GM12878 (cell line): ENCODE measurements at regions not wholly inside any gene's neighbourhood (a gene's known extent, or its start where the extent isn't known, plus 50 kb on each side); places are given as distances from the start of the nearest gene placed in this dataset.

Source experiments
- ATAC-seq: fragments of 200-7000 bp; cut with Tn5 transposase; 3 replicates; pipeline ENCODE4 v1.9.1; 2020; ENCODE audit warnings: mild to moderate bottlenecking, moderate library complexity
- BruUV-seq: library from RNA; stranded (reverse); fragments of 400-500 nt; replicated peaks from 2 replicates; lab custom pipeline; 2021; lab: Mats Ljungman, UMichigan
- CTCF ChIA-PET: fragments of 300-600 bp; sonication (Branson Sonifier 250); formaldehyde crosslinking; extraction: SDS; loops from one replicate; lab custom pipeline; 2021; ENCODE audit warnings: inconsistent platforms; lab: Yijun Ruan, JAX
- POLR2A ChIA-PET: fragments of 350-600 bp; formaldehyde crosslinking; extraction: SDS; loops from one replicate; lab custom pipeline; 2021; ENCODE audit warnings: inconsistent platforms; lab: Charles Lee
- RAD21 ChIA-PET: fragments of 300-600 bp; sonication (Branson Sonifier 250); formaldehyde crosslinking; loops from one replicate; lab custom pipeline; 2023; ENCODE audit warnings: antibody characterized with exemption; ENCODE audit not compliant: unreplicated experiment; lab: Charles Lee
- SMC1A ChIA-PET: fragments of 300-600 bp; sonication (Branson Sonifier 250); formaldehyde crosslinking; loops from one replicate; lab custom pipeline; 2023; ENCODE audit not compliant: unreplicated experiment, uncharacterized antibody; lab: Charles Lee
- DNase-seq: peaks from one replicate; pipeline ENCODE4 v3.0.0-alpha.2; 2011; ENCODE audit warnings: low read depth, low spot score
- FAIRE-seq: peaks from 3 replicates; lab custom pipeline; 2011; peaks lifted over from hg19 to GRCh38; lab: Jason Lieb, UNC
- H2AFZ ChIP-seq: 2 replicates; pipeline ENCODE4 v1.6.0; 2011; ENCODE audit warnings: low read depth, low read length, control low read depth; ENCODE audit not compliant: control insufficient read depth
- H3K27ac ChIP-seq: 2 replicates; pipeline ENCODE4 v1.5.1; 2011; ENCODE audit warnings: control low read depth; ENCODE audit not compliant: control insufficient read depth, insufficient read depth
- H3K27me3 ChIP-seq, 2 experiments: replicated peaks in 1 of 2; 2 replicates each; pipeline versions ENCODE4 v1.6.0 to v1.6.1; 2011; ENCODE audit warnings: low read length in 1 of 2; ENCODE audit not compliant: control insufficient read depth in 2 of 2, insufficient read depth in 2 of 2
- H3K36me3 ChIP-seq, 2 experiments: 2 replicates each; pipeline ENCODE4 v1.5.1; 2011; ENCODE audit warnings: low read length in 1 of 2; ENCODE audit not compliant: control insufficient read depth in 2 of 2, insufficient read depth in 2 of 2
- H3K4me1 ChIP-seq: 2 replicates; pipeline ENCODE4 v1.6.1; 2011; ENCODE audit warnings: mild to moderate bottlenecking, low read length, moderate library complexity, mixed read lengths; ENCODE audit not compliant: control insufficient read depth, insufficient read depth
- H3K4me2 ChIP-seq: 2 replicates; pipeline ENCODE4 v1.6.0; 2011; ENCODE audit warnings: control low read depth; ENCODE audit not compliant: control insufficient read depth, insufficient read depth
- H3K4me3 ChIP-seq: fragments of 200-600 bp; sonication (generic); 2 replicates; pipeline ENCODE4 v1.5.1; 2016
- H3K79me2 ChIP-seq: 2 replicates; pipeline ENCODE4 v1.6.0; 2011; ENCODE audit warnings: low read length; ENCODE audit not compliant: control insufficient read depth, insufficient read depth
- H3K9ac ChIP-seq: 2 replicates; pipeline ENCODE4 v1.8.0; 2011; ENCODE audit warnings: low read length, control low read depth, mixed read lengths; ENCODE audit not compliant: control insufficient read depth, insufficient read depth
- H3K9me3 ChIP-seq: replicated peaks from 3 replicates; pipeline ENCODE4 v1.5.1; 2011; ENCODE audit warnings: mild to moderate bottlenecking, low read length; ENCODE audit not compliant: control insufficient read depth, insufficient read depth
- H4K20me1 ChIP-seq: 2 replicates; pipeline ENCODE4 v1.6.0; 2011; ENCODE audit not compliant: control insufficient read depth, insufficient read depth
- EGR1 ChIP-seq, 2 experiments: IDR thresholded peaks; 1 replicate in 1 of 2; 2 replicates in 1 of 2; pipeline ENCODE4 v1.6.1; 2011 to 2012; ENCODE audit warnings: low read depth in 2 of 2, low read length in 2 of 2, borderline replicate concordance in 1 of 2, mild to moderate bottlenecking in 1 of 2, moderate library complexity in 1 of 2
- ESRRA ChIP-seq: IDR thresholded peaks from 2 replicates; pipeline ENCODE4 v1.6.1; 2012; ENCODE audit warnings: mild to moderate bottlenecking, low read length, improper control_type of control experiment
- FOS ChIP-seq: IDR thresholded peaks from 3 replicates; pipeline ENCODE4 v1.6.1; 2011; ENCODE audit warnings: borderline replicate concordance; ENCODE audit not compliant: insufficient read length; ENCODE audit errors: extremely low read depth
- LARP7 ChIP-seq: fragments of 450-650 bp; IDR thresholded peaks from 2 replicates; pipeline ENCODE4 v1.6.1; 2017; ENCODE audit warnings: mild to moderate bottlenecking
- NFXL1 ChIP-seq: fragments of 450-650 bp; IDR thresholded peaks from 2 replicates; pipeline ENCODE4 v1.6.1; 2017; ENCODE audit warnings: antibody characterized with exemption, mild to moderate bottlenecking, borderline replicate concordance
- PAX8 ChIP-seq: fragments of 450-650 bp; IDR thresholded peaks from 2 replicates; pipeline ENCODE4 v1.6.1; 2017; ENCODE audit warnings: mild to moderate bottlenecking, moderate library complexity
- RCOR1 ChIP-seq: conservative IDR thresholded peaks from 2 replicates; pipeline ENCODE4 v1.6.1; 2012; ENCODE audit warnings: low read depth, low read length, improper control_type of control experiment
- SIX5 ChIP-seq: IDR thresholded peaks from 2 replicates; pipeline ENCODE4 v1.6.1; 2011; ENCODE audit warnings: mild to moderate bottlenecking, low read depth, low read length, moderate library complexity; ENCODE audit not compliant: severe bottlenecking
- SMAD5 ChIP-seq: IDR thresholded peaks from 2 replicates; pipeline ENCODE4 v1.6.1; 2016; ENCODE audit warnings: antibody characterized with exemption, low read depth
- SP1 ChIP-seq: IDR thresholded peaks from one replicate; pipeline ENCODE4 v1.6.1; 2011; ENCODE audit warnings: low read depth, low read length
- SREBF1 ChIP-seq: IDR thresholded peaks from 2 replicates; pipeline ENCODE4 v1.6.1; 2012; ENCODE audit warnings: mild to moderate bottlenecking, low read length
- STAT3 ChIP-seq: IDR thresholded peaks from 2 replicates; pipeline ENCODE4 v1.6.1; 2011; ENCODE audit warnings: low read depth, low read length, improper control_type of control experiment
- ZNF24 ChIP-seq: fragments of 450-650 bp; IDR thresholded peaks from 2 replicates; pipeline ENCODE4 v1.6.1; 2017; ENCODE audit warnings: antibody characterized with exemption, mild to moderate bottlenecking
- ZZZ3 ChIP-seq: IDR thresholded peaks from 2 replicates; pipeline ENCODE4 v1.6.1; 2011; ENCODE audit warnings: low read depth; ENCODE audit not compliant: control insufficient read depth, insufficient read length
- WGBS: methylation state at CpG from one replicate; pipeline ENCODE4 v1.1.6; 2016; ENCODE audit warnings: low lambda C conversion rate; ENCODE audit not compliant: insufficient replicate concordance, insufficient coverage; ENCODE audit errors: missing lambda C conversion rate; 5-methylcytosine and 5-hydroxymethylcytosine counted together
- in situ Hi-C: fragments of 300-500 bp; cut with MboI; formaldehyde crosslinking; loops from 9 replicates; pipeline ENCODE4 v1.14.3; 2018; ENCODE audit warnings: mixed read lengths
- intact Hi-C: fragments of 100-400 bp; cut with micrococcal nuclease; formaldehyde crosslinking; loops from one replicate; pipeline ENCODE4 v1.14.2; 2022; ENCODE audit not compliant: unreplicated experiment
- TF ChIP-seq, protein P1 (sequence below): fragments of 450-650 bp; IDR thresholded peaks from 2 replicates; pipeline ENCODE4 v1.6.1; 2017; ENCODE audit warnings: antibody characterized with exemption, mild to moderate bottlenecking, moderate library complexity

GRCh38 chr18:3345452-3345851, 83.5 kb downstream of the MYL12B start:
- DNase-seq (no peak), ATAC-seq (no peak), FAIRE-seq (no peak)
- BruUV-seq = no TSS peak
- H3K9ac ChIP-seq = no peak overlapping the region
- intact Hi-C loops (no loop called here), in situ Hi-C loops (no loop called here)
- H3K4me2 ChIP-seq = no peak overlapping the region
- RAD21 ChIA-PET = no interaction called here
- no peaks in the 10 kb centered on the region for H3K4me1 ChIP-seq
- H3K9me3 ChIP-seq = no peaks in the 10 kb centered on the region
- no peaks in the 10 kb centered on the region; a peak in 3 of 4 replicates for H3K27me3 ChIP-seq
- H3K27ac ChIP-seq = no peak overlapping the region
- WGBS = 5% methylated on average over 2 of the region's 2 CpGs
- TF ChIP-seq PAX8 (no peak), NFXL1 (no peak), STAT3 (no peak), SMAD5 (no peak), FOS (no peak), SREBF1 (no peak)
- no peak overlapping the region for H3K4me3 ChIP-seq
- H4K20me1 ChIP-seq = no peaks in the 10 kb centered on the region
- POLR2A ChIA-PET = no interaction called here
- SMC1A ChIA-PET = interaction anchor here (0.6 to 1.1 kb wide), 2 partner anchors 58 to 570 kb away, joined by 3 read pairs; no protein-coding TSS in a partner anchor
- no peak overlapping the region for H2AFZ ChIP-seq
- H3K36me3 ChIP-seq = no peaks in the 10 kb centered on the region
- CTCF ChIA-PET = no interaction called here
- no peaks in the 10 kb centered on the region for H3K79me2 ChIP-seq

DNA sequence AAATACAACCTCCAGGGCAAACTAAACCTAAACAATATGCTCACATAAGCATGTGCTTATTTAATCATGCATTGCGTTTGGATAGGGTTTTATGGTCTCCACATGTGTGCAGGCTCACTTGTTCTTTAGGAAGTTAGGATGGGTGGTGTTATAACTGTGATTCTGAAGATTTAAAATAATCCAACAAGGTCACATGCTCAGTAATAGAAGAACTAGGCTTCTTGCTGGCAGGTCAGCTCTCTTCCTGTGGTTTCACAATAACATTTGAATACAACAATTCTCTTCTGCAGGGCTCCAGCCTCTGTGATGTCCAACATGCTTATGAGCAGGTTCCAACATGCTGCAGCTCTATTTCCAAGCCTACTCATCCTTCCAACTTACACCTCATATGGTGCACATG, 84.0 kb downstream of the MYL12B start:
- no peaks in the 10 kb centered on the region for H3K79me2 ChIP-seq
- TF ChIP-seq FOS (no peak), EGR1 (IDR thresholded peaks at IDR 0.05; ENCODE audit: borderline replicate concordance in 1 of 2, low read depth in 2 of 2, low read length in 2 of 2) (no peak), RCOR1 (no peak), LARP7 (no peak), ZNF24 (no peak), SIX5 (no peak), ESRRA (no peak), ZZZ3 (no peak), SP1 (no peak)
- TF ChIP-seq, protein P1, sequence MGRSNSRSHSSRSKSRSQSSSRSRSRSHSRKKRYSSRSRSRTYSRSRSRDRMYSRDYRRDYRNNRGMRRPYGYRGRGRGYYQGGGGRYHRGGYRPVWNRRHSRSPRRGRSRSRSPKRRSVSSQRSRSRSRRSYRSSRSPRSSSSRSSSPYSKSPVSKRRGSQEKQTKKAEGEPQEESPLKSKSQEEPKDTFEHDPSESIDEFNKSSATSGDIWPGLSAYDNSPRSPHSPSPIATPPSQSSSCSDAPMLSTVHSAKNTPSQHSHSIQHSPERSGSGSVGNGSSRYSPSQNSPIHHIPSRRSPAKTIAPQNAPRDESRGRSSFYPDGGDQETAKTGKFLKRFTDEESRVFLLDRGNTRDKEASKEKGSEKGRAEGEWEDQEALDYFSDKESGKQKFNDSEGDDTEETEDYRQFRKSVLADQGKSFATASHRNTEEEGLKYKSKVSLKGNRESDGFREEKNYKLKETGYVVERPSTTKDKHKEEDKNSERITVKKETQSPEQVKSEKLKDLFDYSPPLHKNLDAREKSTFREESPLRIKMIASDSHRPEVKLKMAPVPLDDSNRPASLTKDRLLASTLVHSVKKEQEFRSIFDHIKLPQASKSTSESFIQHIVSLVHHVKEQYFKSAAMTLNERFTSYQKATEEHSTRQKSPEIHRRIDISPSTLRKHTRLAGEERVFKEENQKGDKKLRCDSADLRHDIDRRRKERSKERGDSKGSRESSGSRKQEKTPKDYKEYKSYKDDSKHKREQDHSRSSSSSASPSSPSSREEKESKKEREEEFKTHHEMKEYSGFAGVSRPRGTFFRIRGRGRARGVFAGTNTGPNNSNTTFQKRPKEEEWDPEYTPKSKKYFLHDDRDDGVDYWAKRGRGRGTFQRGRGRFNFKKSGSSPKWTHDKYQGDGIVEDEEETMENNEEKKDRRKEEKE = no peak
- TF ChIP-seq, all 136 proteins: peak for 0
- DNase-seq (no peak), ATAC-seq (no peak), FAIRE-seq (no peak)
- BruUV-seq = no TSS peak
- Histone ChIP-seq H3K36me3 (no peaks in the 10 kb centered on the region), H3K4me2 (no peak overlapping the region), H3K4me3 (no peak overlapping the region), H3K9me3 (no peaks in the 10 kb centered on the region), H3K27me3 (no peaks in the 10 kb centered on the region; a peak in 3 of 4 replicates), H3K27ac (no peak overlapping the region), H4K20me1 (no peaks in the 10 kb centered on the region), H3K4me1 (no peaks in the 10 kb centered on the region), H2AFZ (no peak overlapping the region), H3K9ac (no peak overlapping the region)
- ChIA-PET CTCF (interaction anchor here (1.3 kb wide), 1 partner anchor 240 kb away, joined by 4 read pairs; no protein-coding TSS in a partner anchor), POLR2A (no interaction called here), SMC1A (interaction anchor here (0.6 kb wide), 1 partner anchor 569 kb away, joined by 3 read pairs; no protein-coding TSS in a partner anchor), RAD21 (no interaction called here)
- in situ Hi-C loops = no loop called here
- 0% methylated on average over 1 of the region's 1 CpG for WGBS
- intact Hi-C loops = no loop called here
